AG10803 (cell line): ENCODE measurements at regions not wholly inside any gene's neighbourhood (a gene's known extent, or its start where the extent isn't known, plus 50 kb on each side); places are given as distances from the start of the nearest gene placed in this dataset.
A peak's percentile ranks its signal among the peaks of the same experiment; 100 is the strongest.

Experiments
- DNase-seq: peaks from one replicate; pipeline ENCODE4 v3.0.0; 2010; ENCODE audit warnings: low read depth
- H3K4me3 ChIP-seq: 2 replicates; pipeline ENCODE4 v1.5.1; 2011; ENCODE audit warnings: mild to moderate bottlenecking, low read length, control low read depth
- TF ChIP-seq, protein P1 (sequence below): conservative IDR thresholded peaks from 2 replicates; pipeline ENCODE4 v1.5.1; 2011; ENCODE audit warnings: mild to moderate bottlenecking, low read length, control low read depth, inconsistent platforms

DNA sequence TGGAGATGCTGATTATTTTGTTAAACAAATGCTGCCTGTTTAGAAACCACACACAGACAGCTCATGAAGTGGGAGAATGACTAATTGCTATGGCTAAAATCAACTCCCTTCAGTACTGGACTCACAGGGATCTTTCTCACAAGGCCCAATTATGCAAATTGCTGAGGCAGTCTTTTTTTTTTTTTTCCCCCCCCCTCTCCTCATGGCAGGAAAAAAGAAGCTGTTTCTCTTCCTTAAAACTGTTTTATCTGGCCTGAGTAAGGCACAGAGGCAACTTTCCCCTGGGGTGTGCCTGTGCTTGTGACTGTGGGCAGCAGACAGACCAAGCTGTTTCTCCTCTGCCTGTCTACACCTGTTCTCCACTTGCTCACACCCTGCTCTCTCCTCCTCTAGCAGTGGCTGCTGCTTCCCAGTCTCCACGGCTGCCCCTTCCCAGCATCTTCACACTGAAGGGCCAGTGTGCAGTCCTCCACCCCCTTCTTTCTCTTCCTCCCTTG is 65.4 kb upstream of the STEAP1B start:
- TF ChIP-seq, protein P1, sequence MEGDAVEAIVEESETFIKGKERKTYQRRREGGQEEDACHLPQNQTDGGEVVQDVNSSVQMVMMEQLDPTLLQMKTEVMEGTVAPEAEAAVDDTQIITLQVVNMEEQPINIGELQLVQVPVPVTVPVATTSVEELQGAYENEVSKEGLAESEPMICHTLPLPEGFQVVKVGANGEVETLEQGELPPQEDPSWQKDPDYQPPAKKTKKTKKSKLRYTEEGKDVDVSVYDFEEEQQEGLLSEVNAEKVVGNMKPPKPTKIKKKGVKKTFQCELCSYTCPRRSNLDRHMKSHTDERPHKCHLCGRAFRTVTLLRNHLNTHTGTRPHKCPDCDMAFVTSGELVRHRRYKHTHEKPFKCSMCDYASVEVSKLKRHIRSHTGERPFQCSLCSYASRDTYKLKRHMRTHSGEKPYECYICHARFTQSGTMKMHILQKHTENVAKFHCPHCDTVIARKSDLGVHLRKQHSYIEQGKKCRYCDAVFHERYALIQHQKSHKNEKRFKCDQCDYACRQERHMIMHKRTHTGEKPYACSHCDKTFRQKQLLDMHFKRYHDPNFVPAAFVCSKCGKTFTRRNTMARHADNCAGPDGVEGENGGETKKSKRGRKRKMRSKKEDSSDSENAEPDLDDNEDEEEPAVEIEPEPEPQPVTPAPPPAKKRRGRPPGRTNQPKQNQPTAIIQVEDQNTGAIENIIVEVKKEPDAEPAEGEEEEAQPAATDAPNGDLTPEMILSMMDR, result no peak
- DNase-seq, result peak; percentile 87
- H3K4me3 ChIP-seq, result no peak overlapping the region

DNA sequence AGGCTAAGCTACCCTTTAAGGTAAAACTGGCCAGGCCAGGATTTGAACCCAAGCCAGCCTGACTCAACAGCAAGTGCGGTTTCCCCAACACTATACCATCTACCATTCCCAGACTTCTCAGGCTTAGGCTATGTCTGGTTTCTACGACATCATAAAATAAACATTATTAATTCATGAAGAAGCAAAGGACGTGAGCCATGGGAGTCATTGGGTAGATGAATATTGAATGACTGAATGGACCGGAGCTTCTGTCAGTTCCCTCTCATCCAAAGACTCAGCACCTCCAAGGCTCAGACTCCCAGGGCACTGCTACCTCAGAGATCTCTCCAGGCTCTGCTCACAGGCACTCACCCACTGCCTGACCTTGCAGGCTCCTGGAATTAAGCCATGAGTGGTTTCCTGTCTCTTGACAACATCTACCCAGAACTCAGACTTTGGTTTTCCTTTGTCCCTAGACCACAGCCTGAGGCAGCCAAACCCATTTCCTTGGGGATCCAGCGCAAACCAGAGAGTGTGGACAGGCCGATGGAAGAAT is 64.6 kb upstream of the STEAP1B start:
- peak; percentile 98 for DNase-seq
- TF ChIP-seq, protein P1, result no peak
- no peak overlapping the region for H3K4me3 ChIP-seq

DNA sequence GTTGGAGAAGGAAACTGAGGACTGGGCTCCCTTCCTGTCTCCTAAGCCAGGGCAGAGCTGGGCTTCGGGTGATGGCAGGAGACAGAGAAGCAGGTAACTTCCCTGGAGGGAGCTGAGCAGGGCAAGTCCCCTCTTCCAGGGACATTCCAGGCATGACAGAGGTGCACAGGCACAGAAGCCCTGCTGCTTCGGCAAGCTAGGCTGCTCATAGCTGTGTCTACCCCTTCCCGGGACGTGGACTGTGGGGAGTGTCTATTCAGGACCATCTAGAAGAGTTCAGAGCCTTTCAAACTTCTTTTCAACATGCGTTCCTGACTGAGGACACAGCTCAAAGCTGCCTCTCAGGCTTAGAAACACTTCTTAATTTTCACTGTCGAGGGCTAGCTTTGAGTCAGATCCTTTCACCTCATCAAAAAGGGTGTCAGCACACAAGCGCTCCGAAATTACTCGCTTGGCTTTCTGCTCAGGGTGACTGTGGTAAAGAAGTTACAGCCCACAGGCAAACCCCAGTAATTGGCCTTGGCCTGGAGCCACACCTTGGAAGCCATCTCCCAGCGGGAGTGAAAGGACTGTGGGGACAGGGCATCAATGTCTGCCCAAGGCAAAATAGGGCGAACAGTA is 63.7 kb upstream of the STEAP1B start:
- peak overlapping the region; percentile 27 for H3K4me3 ChIP-seq
- DNase-seq, result peak; percentile 55
- TF ChIP-seq, protein P1, result no peak

DNA sequence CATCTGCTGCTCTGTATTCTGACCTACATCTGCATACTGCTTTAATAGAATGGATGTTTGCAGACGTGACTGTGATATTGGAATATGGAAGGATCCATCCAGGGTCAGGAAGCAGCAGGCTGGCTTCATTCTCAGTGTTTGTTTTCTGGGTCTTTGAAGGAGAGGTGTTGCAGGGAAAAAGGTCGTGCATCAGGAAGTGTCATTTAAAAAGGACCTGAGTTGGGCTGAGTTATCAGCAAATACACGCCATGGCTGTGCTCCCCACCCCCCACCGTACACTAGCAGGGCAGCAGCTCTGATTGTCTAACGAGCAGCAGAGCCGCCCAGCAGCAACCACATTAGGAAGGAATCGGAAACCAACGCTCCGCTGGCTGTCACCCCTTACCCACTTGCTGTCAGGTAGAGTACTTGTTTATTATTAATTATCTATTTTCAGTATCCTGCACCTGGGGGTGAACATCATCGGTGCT is 63.1 kb upstream of the STEAP1B start:
- no peak for DNase-seq
- no peak overlapping the region for H3K4me3 ChIP-seq
- TF ChIP-seq, protein P1, result no peak

DNA sequence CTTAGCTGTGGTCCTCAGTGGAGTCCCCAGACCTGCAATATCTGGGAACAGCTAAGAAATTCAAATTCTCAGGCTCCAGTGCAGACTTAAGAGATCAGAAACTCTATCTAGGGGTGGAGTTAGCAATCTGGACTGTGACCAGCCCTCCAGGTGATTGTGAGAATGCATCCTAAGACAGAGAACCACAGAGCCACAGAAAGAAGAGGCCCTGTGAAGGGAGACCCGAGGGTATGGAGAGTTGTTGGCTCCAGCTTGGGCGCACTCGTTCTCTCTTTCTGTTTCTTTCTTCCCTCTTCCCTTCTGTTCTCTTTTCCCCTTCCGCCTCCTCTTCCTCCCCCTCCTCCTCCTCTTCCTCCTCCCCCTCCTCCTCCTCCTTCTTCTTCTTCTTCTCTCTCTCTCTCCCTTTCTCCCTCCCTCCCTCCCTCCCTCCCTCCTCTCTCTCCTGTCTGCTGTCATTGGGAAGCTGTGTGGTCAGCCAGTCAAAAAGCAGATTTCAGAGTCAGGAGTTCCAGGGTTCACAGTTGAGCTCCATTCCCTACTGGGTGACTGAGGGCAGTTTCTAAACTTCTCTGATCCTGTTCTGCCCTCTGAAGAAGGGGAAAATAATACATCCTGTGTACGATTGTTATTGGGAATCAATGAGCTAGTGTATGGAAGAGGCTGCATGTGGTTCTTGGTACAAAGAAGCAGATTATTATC is 62.1 kb upstream of the STEAP1B start:
- no peak overlapping the region for H3K4me3 ChIP-seq
- peak; percentile 50 for DNase-seq
- TF ChIP-seq, protein P1, result no peak

DNA sequence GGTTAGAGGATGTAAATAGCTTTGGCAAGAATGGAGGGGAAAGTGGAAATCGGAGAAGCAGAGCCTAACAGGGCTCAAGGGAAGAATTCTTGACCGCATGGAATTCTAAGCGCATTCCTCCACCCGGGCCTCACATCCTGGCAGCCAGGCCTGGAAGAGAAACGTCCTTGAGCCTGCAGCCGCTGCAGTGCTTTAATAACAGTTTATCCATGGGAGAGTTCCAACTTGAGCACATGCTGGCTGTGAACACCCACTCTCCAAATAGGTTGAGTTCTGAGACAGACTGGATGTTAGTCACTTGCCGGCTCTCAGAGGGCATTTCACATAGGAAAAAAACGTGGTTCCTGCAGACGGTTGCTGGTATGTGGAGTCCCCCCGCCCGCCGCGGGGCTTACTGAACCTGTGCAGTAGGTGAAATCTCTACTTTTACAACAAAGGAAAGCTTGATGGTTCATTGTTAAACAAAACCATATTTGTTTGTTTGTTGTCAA is 61.4 kb upstream of the STEAP1B start:
- TF ChIP-seq, protein P1, result no peak
- peak; percentile 100 for DNase-seq
- H3K4me3 ChIP-seq, result no peak overlapping the region
